NB4 (cell line): ENCODE measurements at regions not wholly inside any gene's neighbourhood (a gene's known extent, or its start where the extent isn't known, plus 50 kb on each side); places are given as distances from the start of the nearest gene placed in this dataset.

Source experiments
- MYC ChIP-seq: IDR thresholded peaks from 2 replicates; pipeline ENCODE4 v1.6.1; 2011; ENCODE audit warnings: low read depth, low read length
- POLR2A ChIP-seq: IDR thresholded peaks from 2 replicates; pipeline ENCODE4 v1.6.1; 2011; ENCODE audit warnings: mild to moderate bottlenecking; ENCODE audit not compliant: insufficient read length; ENCODE audit errors: extremely low read depth
- TF ChIP-seq, protein P1 (sequence below): IDR thresholded peaks from one replicate; pipeline ENCODE4 v1.5.1; 2012; ENCODE audit warnings: low read depth, low read length
- TF ChIP-seq, protein P2 (sequence below): IDR thresholded peaks from 2 replicates; pipeline ENCODE4 v1.6.1; 2011; ENCODE audit warnings: low read depth, low read length

DNA sequence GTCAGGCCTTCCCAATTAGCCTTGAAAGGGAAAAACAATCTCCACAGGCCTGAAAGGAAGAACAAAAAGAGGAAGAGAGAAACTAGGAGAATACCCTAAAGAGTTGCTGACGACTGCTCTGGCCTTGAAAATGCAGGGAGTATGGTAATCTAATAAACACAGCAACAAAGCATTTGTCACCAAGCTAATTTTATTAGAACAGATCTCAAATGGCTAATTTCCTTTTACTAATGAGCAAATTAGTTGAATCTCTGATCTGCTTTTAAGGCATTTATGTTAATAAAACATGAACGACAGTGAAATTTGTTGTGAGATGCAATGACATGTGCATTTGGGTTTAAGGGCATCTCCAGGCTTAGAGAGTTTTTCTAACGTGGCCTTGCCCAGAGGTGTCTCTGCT, 212.2 kb downstream of the BUD13 start:
- TF ChIP-seq, protein P1, sequence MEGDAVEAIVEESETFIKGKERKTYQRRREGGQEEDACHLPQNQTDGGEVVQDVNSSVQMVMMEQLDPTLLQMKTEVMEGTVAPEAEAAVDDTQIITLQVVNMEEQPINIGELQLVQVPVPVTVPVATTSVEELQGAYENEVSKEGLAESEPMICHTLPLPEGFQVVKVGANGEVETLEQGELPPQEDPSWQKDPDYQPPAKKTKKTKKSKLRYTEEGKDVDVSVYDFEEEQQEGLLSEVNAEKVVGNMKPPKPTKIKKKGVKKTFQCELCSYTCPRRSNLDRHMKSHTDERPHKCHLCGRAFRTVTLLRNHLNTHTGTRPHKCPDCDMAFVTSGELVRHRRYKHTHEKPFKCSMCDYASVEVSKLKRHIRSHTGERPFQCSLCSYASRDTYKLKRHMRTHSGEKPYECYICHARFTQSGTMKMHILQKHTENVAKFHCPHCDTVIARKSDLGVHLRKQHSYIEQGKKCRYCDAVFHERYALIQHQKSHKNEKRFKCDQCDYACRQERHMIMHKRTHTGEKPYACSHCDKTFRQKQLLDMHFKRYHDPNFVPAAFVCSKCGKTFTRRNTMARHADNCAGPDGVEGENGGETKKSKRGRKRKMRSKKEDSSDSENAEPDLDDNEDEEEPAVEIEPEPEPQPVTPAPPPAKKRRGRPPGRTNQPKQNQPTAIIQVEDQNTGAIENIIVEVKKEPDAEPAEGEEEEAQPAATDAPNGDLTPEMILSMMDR = no peak
- TF ChIP-seq POLR2A (no peak), MYC (no peak)
- TF ChIP-seq, protein P2, sequence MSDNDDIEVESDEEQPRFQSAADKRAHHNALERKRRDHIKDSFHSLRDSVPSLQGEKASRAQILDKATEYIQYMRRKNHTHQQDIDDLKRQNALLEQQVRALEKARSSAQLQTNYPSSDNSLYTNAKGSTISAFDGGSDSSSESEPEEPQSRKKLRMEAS = no peak
